ENCODE measurements at regions not wholly inside any gene's neighbourhood (a gene's known extent, or its start where the extent isn't known, plus 50 kb on each side); places are given as distances from the start of the nearest gene placed in this dataset.

DNA sequence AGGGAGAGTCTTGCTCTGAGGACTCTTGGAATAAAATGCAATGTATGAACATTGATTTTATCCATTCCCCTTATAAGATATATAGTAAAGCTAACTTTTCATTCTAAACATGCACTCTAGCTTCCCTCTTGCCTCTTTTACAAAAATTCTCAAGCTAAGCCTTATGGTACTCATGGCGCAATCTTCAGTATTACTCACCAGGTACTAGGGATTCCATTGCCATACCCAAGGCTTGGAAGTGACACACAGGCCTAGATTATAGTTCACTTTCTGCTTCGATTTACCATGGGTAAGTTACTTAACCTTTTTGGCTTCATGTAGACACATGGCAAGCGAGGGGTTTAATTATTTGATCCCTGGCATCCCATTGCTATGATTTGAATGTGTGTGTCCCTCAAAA, 331.5 kb downstream of the LRIG3 start:
- TF ChIP-seq CTCF (IDR thresholded peaks at IDR 0.05) (no peak), POLR2AphosphoS5 (IDR thresholded peaks at IDR 0.05; ENCODE audit: low read depth, low read length) (no peak), SIN3A (IDR thresholded peaks at IDR 0.05; ENCODE audit: borderline replicate concordance, insufficient read depth, low read depth, low read length) (no peak)

All from Panc1 (cell line).